ENCODE measurements at regions not wholly inside any gene's neighbourhood (a gene's known extent, or its start where the extent isn't known, plus 50 kb on each side); places are given as distances from the start of the nearest gene placed in this dataset.
"Not testable (repeated sequence)": the region's sequence is repeated elsewhere in the genome, so short reads cannot be mapped to it uniquely, and the experiment has no call there.

- intact Hi-C loops (cut with micrococcal nuclease) = no loop called here
- H3K9me3 ChIP-seq (ENCODE audit: control extremely low read depth in 1 of 3, control insufficient read depth in 2 of 3, insufficient read depth in 1 of 3, low read length in 2 of 3) = peaks cover 0 to 13% (median 8%) of the 10 kb centered on the region in 3 donors
- no peak overlapping the region for H3K4me2 ChIP-seq (replicated peaks; ENCODE audit: low read depth, low read length, poor library complexity, severe bottlenecking)
- H3K9ac ChIP-seq (ENCODE audit: low read length) = no peak overlapping the region
- peaks cover 0 to 4% (median 0%) of the 10 kb centered on the region in 4 experiments for H3K27me3 ChIP-seq (replicated peaks in 1 of 4; ENCODE audit: control extremely low read depth in 1 of 4, control insufficient read depth in 3 of 4, insufficient read depth in 4 of 4, low read length in 3 of 4)
- Mint-ChIP-seq H3K27me3 (peaks cover 7% of the 10 kb centered on the region), H3K9me3 (ENCODE audit: insufficient read depth) (peaks cover 4% of the 10 kb centered on the region), H3K4me1 (no peaks in the 10 kb centered on the region), H3K27ac (no peak overlapping the region), H3K4me3 (no peak overlapping the region)
- TF ChIP-seq EZH2 (IDR thresholded peaks at IDR 0.05; ENCODE audit: borderline replicate concordance, insufficient read depth, low read depth, low read length, poor library complexity, severe bottlenecking) (no peak), CTCF (IDR thresholded peaks at IDR 0.05) (no peak)
- ChIA-PET CTCF (no interaction called here), POLR2A (no interaction called here)
- no peak overlapping the region for H2AFZ ChIP-seq (ENCODE audit: insufficient read depth, low read depth, low read length, poor library complexity, severe bottlenecking)
- H3K4me3 ChIP-seq (ENCODE audit: control extremely low read depth in 1 of 5, extremely low read depth in 1 of 5, insufficient read depth in 1 of 5, low read depth in 2 of 5, low read length in 4 of 5) = no peak overlapping the region
- H3K79me2 ChIP-seq (ENCODE audit: control insufficient read depth, insufficient read depth, low read length) = no peaks in the 10 kb centered on the region
- no peaks in the 10 kb centered on the region for H3K4me1 ChIP-seq (ENCODE audit: control insufficient read depth in 2 of 2, insufficient read depth in 2 of 2, low read length in 2 of 2)
- DNase-seq = no peak
- no peak overlapping the region for H3K27ac ChIP-seq (ENCODE audit: low read length in 2 of 2)
- no peaks in the 10 kb centered on the region for H4K20me1 ChIP-seq (ENCODE audit: control insufficient read depth, insufficient read depth, low read length, poor library complexity, severe bottlenecking)
- no peaks in the 10 kb centered on the region for H3K36me3 ChIP-seq (replicated peaks in 1 of 2; ENCODE audit: control extremely low read depth in 1 of 2, control insufficient read depth in 1 of 2, extremely low read depth in 1 of 2, insufficient read depth in 2 of 2, low read length in 1 of 2)
- no peak for ATAC-seq (ENCODE audit: low read depth)
These were observed 68.9 kb downstream of the EBLN1 start for GRCh38 chr10:22148961-22149360.

- CTCF ChIA-PET; DNase-seq; H3K4me3 ChIP-seq (ENCODE audit: control extremely low read depth in 1 of 5, extremely low read depth in 1 of 5, insufficient read depth in 1 of 5, low read depth in 2 of 5, low read length in 4 of 5); H4K20me1 ChIP-seq (ENCODE audit: control insufficient read depth, insufficient read depth, low read length, poor library complexity, severe bottlenecking); H3K27ac ChIP-seq (ENCODE audit: low read length in 2 of 2); H2AFZ ChIP-seq (ENCODE audit: insufficient read depth, low read depth, low read length, poor library complexity, severe bottlenecking); ATAC-seq (ENCODE audit: low read depth); H3K27me3 Mint-ChIP-seq; H3K4me3 Mint-ChIP-seq; H3K36me3 ChIP-seq (replicated peaks in 1 of 2; ENCODE audit: control extremely low read depth in 1 of 2, control insufficient read depth in 1 of 2, extremely low read depth in 1 of 2, insufficient read depth in 2 of 2, low read length in 1 of 2); H3K4me1 Mint-ChIP-seq; H3K27ac Mint-ChIP-seq; intact Hi-C loops (cut with micrococcal nuclease); H3K79me2 ChIP-seq (ENCODE audit: control insufficient read depth, insufficient read depth, low read length); H3K9me3 ChIP-seq (ENCODE audit: control extremely low read depth in 1 of 3, control insufficient read depth in 2 of 3, insufficient read depth in 1 of 3, low read length in 2 of 3); H3K9me3 Mint-ChIP-seq (ENCODE audit: insufficient read depth); H3K27me3 ChIP-seq (replicated peaks in 1 of 4; ENCODE audit: control extremely low read depth in 1 of 4, control insufficient read depth in 3 of 4, insufficient read depth in 4 of 4, low read length in 3 of 4); H3K9ac ChIP-seq (ENCODE audit: low read length); POLR2A ChIA-PET; H3K4me2 ChIP-seq (replicated peaks; ENCODE audit: low read depth, low read length, poor library complexity, severe bottlenecking); H3K4me1 ChIP-seq (ENCODE audit: control insufficient read depth in 2 of 2, insufficient read depth in 2 of 2, low read length in 2 of 2): not testable (repeated sequence)
- 93% methylated on average over 2 of the region's 2 CpGs for WGBS (ENCODE audit: insufficient coverage)
These were observed 71.9 kb downstream of the EBLN1 start for GRCh38 chr10:22145873-22146272.
